Lung (tissue), 11 donors: ENCODE measurements at regions not wholly inside any gene's neighbourhood (a gene's known extent, or its start where the extent isn't known, plus 50 kb on each side); places are given as distances from the start of the nearest gene placed in this dataset.

Source experiments
- ATAC-seq: fragments of 200-7000 bp; cut with Tn5 transposase; one replicate; pipeline ENCODE4 v1.9.1; 2020; ENCODE audit warnings: moderate number of reproducible peaks; ENCODE audit not compliant: insufficient read depth, low FRiP score
- DNase-seq, 3 donors: peaks; one replicate each; pipeline ENCODE4 v3.0.0-alpha.2; 2013 to 2017
- H3K27ac ChIP-seq, 2 donors: one replicate each; pipeline ENCODE4 v1.5.1; 2013; ENCODE audit warnings: mild to moderate bottlenecking in 2 of 2, moderate library complexity in 2 of 2, control low read depth in 1 of 2, inconsistent platforms in 1 of 2, low read depth in 1 of 2, low read length in 1 of 2
- H3K27me3 ChIP-seq, 3 donors: one replicate each; pipeline ENCODE4 v1.5.1; 2013; ENCODE audit warnings: low read length in 2 of 3; ENCODE audit not compliant: control insufficient read depth in 3 of 3, insufficient read depth in 3 of 3
- H3K36me3 ChIP-seq, 4 donors: one replicate each; pipeline ENCODE4 v1.5.1; 2013; ENCODE audit warnings: low read length in 4 of 4, mild to moderate bottlenecking in 1 of 4, moderate library complexity in 1 of 4; ENCODE audit not compliant: control insufficient read depth in 4 of 4, insufficient read depth in 4 of 4
- H3K4me1 ChIP-seq, 5 donors: one replicate each; pipeline ENCODE4 v1.5.1; 2013; ENCODE audit warnings: low read length in 5 of 5, mild to moderate bottlenecking in 2 of 5, moderate library complexity in 1 of 5; ENCODE audit not compliant: control insufficient read depth in 5 of 5, insufficient read depth in 5 of 5
- H3K4me3 ChIP-seq: one replicate; pipeline ENCODE4 v1.5.1; 2013; ENCODE audit warnings: mild to moderate bottlenecking, control low read depth, moderate library complexity
- H3K9ac ChIP-seq, 2 donors: one replicate each; pipeline ENCODE4 v1.5.1; 2013; ENCODE audit warnings: low read length in 2 of 2, control low read depth in 1 of 2; ENCODE audit not compliant: insufficient read depth in 1 of 2
- H3K9me3 ChIP-seq, 4 donors: one replicate each; pipeline ENCODE4 v1.5.1; 2013; ENCODE audit warnings: low read length in 3 of 4, mild to moderate bottlenecking in 1 of 4, moderate library complexity in 1 of 4; ENCODE audit not compliant: control insufficient read depth in 4 of 4, insufficient read depth in 3 of 4
- CTCF ChIP-seq: IDR thresholded peaks from 2 replicates; pipeline ENCODE4 v1.5.1; 2012; ENCODE audit warnings: mild to moderate bottlenecking; ENCODE audit errors: control extremely low read depth, extremely low read depth
- WGBS, 2 donors: extraction: QIAGEN DNeasy Blood & Tissue Kit; methylation state at CpG; one replicate each; pipeline ENCODE4 v1.1.7; 2013; 5-methylcytosine and 5-hydroxymethylcytosine counted together
- donor health status: control.
- donor health status: control.
- donor health status: Bipolar disorder and iron deficiency.
- donor health status: healthy.
- donor health status: DM: yes; HTN: yes; CAD: no.

DNA sequence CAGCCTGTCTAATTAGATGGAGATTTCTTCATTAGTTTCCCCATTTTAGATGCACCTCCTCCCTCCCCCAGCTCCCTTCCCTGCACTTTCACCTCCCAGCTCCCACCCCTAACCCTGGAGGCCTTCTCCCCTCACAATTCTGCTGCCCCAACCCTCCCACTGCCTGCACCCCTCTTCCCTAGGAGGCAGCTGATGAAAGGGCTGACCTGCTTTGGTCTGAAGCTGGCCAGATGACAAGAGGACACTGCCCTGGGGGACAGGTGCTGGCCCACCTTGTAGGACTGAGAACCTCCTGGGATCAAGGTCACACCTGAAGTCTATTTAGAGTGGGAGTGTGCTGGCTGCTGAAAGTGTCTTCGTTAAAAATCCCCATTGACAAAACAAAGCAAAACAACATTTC is 259.4 kb downstream of the TLE3 start:
- no peaks in the 10 kb centered on the region for H3K9me3 ChIP-seq
- DNase-seq, result no peak
- H3K27ac ChIP-seq, result no peak overlapping the region

DNA sequence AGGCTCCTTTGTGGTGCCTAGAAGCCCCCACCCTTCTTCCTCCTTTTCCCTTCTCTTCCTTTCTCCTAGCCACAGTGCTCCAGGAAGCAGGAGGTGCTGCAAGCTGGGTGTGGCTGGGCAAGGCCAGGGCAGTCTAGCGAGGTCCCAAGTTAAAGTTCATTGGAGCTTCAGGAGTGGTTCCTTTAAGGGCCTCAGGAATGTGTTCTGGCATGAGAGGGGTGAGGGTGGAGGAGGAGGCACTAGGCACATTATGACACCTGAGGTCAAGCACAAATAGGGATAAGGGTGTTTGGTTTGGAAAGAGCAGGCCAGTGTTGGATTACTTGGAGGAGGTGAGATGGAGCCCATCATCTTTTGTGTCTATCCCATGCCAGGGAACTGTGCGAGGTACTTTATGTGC is 258.7 kb downstream of the TLE3 start:
- Histone ChIP-seq H3K9ac (no peak overlapping the region), H3K36me3 (no peaks in the 10 kb centered on the region), H3K27me3 (no peaks in the 10 kb centered on the region), H3K27ac (no peak overlapping the region), H3K9me3 (no peaks in the 10 kb centered on the region), H3K4me1 (peaks cover 0 to 13% (median 0%) of the 10 kb centered on the region in 5 donors), H3K4me3 (no peak overlapping the region)
- DNase-seq, result no peak
- no peak for TF ChIP-seq CTCF
- WGBS, 2 donors, result 66 to 79% methylated on average over 2 of the region's 2 CpGs
- ATAC-seq, result no peak

More for the DNA sequence above, 259.4 kb downstream of the TLE3 start:
- 80 to 90% methylated on average over 1 of the region's 1 CpG for WGBS, 2 donors
- no peak for ATAC-seq
- Histone ChIP-seq H3K36me3 (no peaks in the 10 kb centered on the region), H3K4me3 (no peak overlapping the region), H3K9ac (no peak overlapping the region), H3K4me1 (peaks cover 0 to 13% (median 0%) of the 10 kb centered on the region in 5 donors), H3K27me3 (no peaks in the 10 kb centered on the region)
- no peak for TF ChIP-seq CTCF

DNA sequence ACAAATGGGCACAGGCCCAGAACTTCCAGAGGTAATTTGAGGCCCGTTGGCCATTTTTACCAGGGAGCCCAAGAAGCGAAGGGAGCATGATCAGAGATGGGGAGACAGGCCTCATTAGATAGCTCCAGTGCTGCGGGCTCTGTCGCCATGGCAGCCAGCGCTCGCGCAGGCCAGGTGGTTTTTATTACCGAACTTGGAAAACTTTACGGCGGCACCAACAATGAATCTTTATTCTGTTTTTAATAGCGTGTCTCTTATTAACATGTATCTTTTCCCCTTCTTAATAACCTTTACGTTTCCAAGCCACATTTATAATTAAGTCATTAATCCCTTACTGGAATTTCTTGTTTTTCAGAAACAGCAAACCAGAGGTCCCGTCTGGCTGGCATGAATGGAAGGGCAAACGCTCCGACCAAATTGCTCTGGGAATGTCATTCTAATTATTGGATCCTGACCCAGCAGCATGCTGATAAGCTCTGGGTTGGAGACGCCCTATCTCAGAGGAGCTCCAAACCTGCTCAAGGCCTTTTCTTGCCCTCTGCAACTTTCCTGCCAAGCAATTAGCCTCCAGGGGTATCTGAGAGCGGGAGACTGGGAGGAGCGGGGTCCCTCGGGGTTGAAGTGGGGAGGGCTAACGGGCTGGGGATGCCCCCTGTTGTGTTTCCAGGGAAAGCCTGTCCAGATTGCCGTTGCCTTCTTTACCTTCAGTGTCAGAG is 256.4 kb downstream of the TLE3 start:
- ATAC-seq (no peak), DNase-seq (no peak)
- H3K9me3 ChIP-seq, result no peaks in the 10 kb centered on the region
- peaks cover 0 to 4% (median 0%) of the 10 kb centered on the region in 3 donors for H3K27me3 ChIP-seq
- WGBS, 2 donors, result 90 to 91% methylated on average over 21 of the region's 21 CpGs
- H3K4me3 ChIP-seq, result no peak overlapping the region
- TF ChIP-seq CTCF, result no peak
- no peaks in the 10 kb centered on the region for H3K36me3 ChIP-seq
- no peaks in the 10 kb centered on the region for H3K4me1 ChIP-seq
- H3K27ac ChIP-seq, result no peak overlapping the region
- H3K9ac ChIP-seq, result no peak overlapping the region

- Histone ChIP-seq H3K4me1 (no peaks in the 10 kb centered on the region), H3K4me3 (no peak overlapping the region), H3K27ac (no peak overlapping the region), H3K36me3 (no peaks in the 10 kb centered on the region), H3K9me3 (no peaks in the 10 kb centered on the region), H3K27me3 (peaks cover 0 to 4% (median 0%) of the 10 kb centered on the region in 3 donors), H3K9ac (no peak overlapping the region)
- WGBS, 2 donors, result 76 to 87% methylated on average over 5 of the region's 5 CpGs
- DNase-seq (no peak), ATAC-seq (no peak)
- no peak for TF ChIP-seq CTCF
Observed at GRCh38 chr15:69842851-69843250, 254.9 kb downstream of the TLE3 start.
